NCI-H526 (cell line): ENCODE measurements at regions not wholly inside any gene's neighbourhood (a gene's known extent, or its start where the extent isn't known, plus 50 kb on each side); places are given as distances from the start of the nearest gene placed in this dataset.

ENCODE experiments used
- DNase-seq, 2 experiments: peaks; one replicate each; lab custom pipeline; 2025; lab: John Stamatoyannopoulos, UW

DNA sequence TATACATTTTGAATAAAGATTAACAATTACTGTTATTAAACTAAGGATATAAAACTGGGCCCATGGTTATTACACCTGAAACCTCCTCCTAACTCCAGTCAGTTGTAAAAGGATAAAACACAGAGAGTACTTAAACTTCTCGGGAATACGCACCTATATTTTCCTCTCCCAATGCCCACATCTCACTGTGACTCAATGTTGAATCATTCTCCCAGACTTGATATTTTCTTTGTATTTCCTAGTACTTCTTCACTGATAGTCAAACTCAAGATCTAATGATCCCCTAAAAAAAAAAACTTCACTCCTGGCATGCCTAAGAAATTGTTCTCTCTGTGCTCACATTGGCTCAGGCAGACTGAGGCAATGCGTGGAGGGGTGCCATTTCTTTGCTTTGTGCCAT lies 212.5 kb upstream of the DKK2 start:
- no peak for DNase-seq

DNA sequence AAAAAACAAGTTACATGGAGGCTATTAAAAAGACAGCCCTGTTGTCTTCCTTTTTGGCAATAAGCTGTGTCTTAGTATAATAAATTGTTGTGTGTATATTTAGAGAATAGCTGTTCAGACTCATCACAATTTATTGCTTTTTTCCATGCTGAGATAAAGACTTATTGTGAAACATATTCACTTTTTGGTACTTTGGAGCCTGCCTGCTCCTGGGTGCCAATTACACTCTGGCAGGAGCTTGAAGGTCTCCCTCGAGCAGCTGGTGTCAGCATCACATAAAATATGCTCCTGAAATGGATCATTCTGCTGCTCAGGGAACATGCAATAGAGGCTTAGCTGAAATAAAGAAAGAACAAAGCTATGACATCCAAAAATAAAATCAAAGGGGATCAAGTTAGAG lies 211.6 kb upstream of the DKK2 start:
- DNase-seq: no peak

DNA sequence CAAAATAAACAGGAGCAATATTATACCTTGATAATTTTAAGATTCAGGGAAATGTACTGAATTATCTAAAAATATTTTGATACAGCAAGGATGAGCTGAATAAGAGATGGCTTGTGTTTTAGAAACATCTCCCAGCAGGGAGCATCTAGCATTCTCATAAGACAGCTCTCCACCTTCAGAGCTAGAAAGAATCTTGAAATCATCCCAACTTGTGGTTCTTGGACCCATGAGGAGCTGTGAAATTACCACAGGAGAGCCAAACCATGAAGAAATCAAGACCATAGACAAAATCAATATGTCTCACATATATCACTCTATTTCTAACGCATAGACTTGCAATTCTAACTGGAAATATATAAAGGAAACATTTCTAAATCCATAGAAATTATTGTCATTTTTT lies 210.6 kb upstream of the DKK2 start:
- no peak for DNase-seq

DNA sequence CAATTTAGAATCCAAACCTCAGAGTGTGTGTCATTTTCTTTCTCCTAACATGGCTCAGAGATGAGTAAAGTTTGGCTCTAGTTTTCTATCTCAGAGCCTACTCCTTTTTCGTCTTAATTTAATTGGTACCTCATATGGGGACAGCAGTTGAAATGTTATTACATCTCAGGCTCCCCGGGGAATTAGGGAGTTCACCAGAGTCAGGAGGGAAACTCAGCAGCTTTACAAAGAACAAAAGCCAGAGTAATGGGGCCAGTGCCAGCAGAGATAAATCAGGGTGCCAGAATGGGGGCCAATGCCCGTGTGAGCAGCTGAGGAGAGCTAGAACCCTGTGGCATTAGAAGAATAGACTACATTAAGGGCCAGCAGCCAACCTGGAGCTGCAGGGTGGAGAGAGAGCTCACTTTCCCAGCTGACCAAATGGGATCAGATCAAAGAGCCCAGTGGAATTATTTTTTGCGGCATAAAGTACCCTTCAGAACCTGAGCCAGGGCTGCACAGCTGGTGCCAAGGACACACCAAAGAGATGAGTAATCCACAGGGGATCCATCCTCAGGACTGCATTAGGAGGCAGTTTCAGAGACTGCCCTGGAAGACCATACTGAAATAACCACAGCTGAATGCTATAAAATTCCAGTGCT lies 207.1 kb upstream of the DKK2 start:
- no peak for DNase-seq

DNA sequence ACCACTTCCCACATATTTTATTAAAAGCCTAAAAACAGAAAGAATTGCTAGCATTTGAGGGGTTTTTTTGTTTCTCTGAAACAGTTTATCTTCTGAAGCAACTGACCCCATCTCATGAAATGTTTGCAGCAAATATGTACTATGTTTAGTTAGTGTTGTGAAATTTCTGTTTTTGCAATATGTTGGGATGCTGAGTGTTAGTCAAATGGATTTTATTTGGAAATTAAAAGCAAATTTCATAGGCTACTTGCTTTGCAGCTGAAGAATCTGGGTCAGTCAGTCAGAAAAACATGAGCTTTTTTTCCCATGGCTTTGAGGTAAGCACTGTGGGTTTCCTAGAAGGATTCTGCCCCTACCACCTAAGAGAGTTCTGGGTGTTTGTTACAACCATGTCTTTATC lies 184.9 kb upstream of the DKK2 start:
- DNase-seq: no peak

DNA sequence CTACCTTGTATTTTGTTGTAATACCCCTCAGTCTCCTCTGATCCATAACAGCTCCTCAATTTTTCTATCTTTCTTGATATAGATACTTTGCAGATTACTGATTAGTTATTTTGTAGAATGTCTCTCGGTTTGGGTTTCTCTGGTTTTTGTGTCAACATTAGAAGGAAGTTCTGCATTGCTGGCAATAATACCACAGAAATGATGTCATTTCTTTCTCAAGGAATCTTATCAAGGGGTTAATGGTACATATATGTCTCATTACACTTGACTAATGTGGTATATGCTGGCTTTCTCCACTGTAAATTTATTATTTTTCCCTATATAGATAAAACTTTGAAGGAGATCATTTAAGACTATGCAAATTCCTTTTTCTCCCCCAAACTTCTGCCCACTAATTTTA lies 183.6 kb upstream of the DKK2 start:
- no peak for DNase-seq

DNA sequence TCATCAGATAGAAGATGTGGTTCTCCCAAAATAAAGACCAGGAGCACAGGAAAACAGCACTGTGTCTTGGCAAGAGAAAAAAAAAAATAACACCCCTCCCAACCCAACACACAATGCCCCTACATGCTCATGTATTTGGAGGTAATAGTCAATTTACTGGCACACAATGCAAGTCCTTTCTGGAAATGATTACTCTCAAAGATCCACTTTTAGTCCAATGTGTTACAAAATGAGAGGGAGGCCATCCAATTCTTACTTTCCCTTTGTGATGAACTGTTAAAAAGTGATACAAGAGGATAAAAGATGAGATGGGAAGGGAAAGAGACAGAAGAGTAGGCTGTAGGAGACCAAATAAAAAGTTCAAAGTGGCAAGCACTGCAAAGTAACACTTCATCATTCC lies 180.3 kb upstream of the DKK2 start:
- DNase-seq: no peak

DNA sequence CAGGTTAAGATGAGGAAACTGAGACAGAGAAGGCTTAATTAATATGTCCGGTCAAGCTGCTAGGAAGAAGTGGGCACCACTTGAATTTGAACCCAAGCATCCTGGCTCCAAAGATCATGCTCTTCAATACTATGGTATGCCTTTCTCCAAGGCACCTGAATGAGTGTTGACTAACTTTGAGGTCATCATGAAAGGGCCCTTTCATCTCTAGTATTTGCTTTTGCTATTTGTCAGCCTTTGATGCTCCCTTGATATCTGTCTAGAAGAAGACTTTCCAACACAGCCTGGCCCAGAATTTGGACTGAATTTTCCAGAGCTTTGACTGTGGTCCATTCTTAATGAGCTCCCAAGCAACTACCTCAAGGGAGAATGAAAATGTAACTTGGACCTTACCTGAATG lies 179.1 kb upstream of the DKK2 start:
- DNase-seq: no peak

DNA sequence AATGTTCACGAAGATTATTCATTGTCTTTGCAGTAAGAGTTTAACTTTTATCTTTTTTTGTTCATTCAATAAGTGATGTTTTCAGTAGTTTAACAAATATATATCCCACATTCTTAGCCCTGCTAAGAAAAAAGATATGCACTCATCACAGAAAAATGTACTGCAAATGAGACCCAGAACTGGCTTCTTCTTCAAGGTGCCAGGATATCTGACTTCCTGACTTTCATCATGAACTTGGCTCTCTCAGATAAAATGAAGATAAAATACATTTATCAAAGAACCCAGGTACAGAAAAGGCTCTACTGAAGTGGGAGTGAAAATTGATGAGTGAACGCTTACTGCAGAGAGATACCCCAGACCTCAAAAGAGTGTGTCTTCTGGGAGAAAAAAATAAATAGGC lies 177.8 kb upstream of the DKK2 start:
- no peak for DNase-seq

DNA sequence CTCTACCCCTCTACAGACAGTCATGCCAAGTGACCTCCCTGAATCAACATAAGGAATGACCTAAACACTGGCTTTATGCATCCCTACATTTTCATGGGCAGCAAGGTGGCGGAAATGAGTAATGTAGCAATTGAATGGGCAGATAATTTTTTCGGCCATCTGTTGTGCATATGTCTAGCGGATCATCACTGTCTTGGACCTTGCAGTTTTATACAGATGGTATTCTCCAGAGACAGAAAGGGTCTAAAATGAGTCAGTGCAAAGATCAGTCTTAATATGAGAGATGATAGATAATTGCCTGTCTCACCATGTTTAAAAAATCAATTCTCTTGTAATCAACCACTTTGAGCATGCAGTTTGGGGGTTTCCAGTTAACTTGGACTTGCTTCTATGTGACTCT lies 177.3 kb upstream of the DKK2 start:
- no peak for DNase-seq

DNA sequence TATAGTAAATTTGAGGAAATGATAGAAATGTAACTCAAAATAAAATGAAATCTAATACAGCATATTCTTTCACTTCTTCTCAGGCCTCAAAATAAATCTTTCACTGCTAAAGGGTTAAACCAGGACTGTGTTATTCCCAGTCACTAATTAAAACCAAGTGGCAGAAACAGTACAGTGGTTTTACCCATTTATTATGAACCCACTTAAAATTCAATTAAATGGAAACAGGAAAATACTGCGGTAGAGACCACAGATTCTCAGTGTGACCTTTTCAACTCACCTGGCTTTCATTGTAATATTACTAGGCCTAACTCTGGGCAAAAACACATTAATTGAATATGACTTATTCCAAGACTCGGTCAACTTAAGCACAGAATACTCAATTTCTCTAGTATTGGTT lies 176.5 kb upstream of the DKK2 start:
- DNase-seq: no peak

DNA sequence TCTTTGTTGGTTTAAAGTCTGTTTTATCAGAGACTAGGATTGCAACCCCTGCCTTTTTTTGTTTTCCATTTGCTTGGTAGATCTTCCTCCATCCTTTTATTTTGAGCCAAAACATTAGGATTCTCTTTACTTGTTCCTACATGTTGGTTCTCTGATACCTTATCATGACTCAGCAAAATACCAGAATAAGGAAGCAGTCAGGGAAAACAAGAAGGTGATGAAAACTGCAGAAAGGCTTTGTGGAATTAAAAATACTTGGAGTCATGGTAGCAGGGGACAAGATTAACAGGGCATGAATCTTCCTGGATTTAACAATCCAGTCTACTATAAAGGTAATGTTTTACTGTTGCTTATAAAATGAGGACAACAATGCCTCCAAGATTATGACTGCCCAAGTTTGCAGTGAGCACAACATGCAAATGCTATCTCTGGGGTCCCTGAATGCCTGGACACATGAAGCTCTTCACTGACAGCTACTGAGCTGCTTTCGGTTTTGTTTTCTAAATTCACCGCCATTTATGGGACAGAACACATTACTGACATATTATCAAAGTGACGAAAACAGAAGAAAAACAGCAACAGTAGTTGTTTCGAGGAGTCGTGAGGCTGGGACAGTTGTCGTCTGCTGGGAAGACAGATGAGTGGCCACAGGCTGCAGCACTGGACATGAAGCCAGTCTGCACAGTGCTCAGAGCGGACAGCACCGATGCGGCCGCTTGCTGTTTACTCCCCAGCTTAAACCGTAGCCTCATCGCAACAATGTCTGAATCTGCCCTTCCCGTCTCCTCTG lies 174.5 kb upstream of the DKK2 start:
- peak in 1 of 2 experiments; percentile 16 for DNase-seq

DNA sequence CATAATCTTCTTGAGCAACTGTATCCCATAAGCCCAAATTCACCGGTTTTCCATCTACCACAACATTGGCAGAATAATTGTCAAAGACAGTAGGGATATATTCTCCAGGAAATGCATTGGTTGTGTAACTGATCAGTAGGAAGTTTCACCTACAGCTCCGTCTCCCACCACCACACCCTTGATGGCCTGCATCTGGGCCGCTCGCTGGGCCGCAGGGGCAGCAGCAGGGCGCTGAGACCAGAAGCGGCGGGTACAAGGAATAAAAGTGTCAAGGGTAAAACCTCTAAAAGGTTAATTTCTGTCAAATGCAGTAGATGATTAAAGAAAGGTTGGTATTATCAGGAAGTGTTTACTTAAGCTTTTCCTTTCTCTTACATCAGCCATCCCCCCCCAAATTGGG lies 167.6 kb upstream of the DKK2 start:
- no peak for DNase-seq

DNA sequence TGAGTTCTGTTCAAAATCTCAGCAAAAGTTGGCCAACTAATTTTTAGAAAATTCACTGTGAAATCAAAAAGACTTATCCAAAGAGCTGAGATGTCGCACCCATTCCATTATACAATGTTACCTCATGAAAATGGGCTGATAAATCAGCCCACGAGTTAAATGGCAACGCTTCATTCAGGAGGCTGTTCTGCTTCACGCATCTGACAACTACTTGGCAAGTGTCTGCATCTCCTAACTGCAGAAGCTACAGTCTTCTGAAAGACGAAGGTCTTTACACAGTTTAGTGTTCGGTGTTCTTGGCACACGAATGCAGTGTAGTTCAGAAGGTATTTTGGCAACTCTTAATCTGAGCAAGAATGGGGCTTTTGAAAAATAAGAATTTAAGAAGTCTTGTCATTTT lies 166.6 kb upstream of the DKK2 start:
- DNase-seq: no peak

DNA sequence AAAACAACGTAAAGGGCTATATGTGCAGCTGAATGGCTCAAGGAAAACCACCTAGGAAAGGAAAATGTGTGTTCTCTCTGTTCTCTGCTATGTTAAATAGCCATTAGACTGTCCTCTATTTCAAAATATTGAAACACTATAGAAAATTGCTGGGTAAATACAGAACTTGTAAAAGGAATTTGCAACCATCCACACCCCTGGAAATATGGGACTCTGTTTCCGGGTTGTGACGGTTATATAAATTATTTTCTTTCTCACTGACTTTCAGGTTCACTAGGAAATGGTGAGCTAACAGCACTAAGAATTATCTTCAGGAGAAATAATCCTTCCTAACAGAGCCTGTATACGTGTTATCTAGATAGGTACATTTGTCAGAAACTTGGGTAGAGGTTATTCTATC lies 161.0 kb upstream of the DKK2 start:
- DNase-seq: no peak

DNA sequence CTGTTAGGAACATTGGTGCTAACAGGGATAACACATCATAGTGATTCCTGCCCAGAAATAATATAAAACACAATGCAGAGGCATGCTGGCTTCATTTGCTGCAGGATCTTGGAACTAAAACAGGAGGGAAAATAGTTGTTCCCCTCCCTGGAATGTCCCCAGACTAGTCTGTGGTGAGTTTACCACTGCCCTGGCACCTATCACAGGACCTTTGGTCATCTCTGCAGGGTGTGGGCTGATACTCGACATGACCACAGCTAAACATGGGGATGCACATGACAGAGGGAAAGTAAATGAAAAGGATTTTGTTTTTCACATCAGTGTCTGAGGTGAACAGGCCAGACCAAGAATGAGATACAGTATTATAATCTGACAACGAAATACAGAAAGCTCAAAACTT lies 160.2 kb upstream of the DKK2 start:
- DNase-seq: no peak

DNA sequence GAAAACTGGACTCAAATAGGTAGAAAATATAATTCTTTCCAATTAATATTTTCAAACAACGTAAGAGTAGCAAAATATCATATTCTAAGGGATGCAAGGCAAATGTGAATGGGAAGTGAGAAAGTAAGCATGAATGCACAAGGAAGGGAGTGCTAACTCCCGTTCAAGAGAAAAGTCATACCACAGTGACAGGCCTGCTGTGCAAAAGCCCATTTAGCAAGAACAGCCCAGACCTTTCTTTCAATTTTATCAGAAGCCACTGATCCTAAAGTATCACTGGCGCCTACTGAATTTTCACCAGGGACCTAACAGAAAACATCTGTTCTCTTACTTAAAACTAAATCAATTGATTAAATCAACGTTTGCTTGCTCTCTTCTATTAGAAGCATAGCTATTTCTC lies 157.9 kb upstream of the DKK2 start:
- DNase-seq: no peak

DNA sequence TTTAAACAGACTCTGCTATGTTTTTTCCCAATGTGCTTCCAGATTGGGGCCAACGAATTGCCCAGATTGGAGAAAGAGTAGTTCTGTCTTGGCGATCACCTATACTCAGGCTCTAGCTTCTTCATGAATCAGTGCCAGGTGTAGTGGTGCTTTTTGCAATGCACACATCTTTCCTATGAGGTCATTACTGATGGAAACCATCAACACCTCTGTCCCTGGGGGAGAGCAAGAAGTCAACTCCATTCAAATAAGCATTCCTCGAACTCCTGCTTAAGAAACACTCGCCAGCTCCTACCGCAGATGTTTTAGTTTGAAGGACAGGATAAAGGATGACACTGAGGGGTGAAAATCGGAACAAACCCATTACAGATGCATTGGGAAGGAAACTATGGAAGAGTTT lies 156.5 kb upstream of the DKK2 start:
- DNase-seq: no peak

DNA sequence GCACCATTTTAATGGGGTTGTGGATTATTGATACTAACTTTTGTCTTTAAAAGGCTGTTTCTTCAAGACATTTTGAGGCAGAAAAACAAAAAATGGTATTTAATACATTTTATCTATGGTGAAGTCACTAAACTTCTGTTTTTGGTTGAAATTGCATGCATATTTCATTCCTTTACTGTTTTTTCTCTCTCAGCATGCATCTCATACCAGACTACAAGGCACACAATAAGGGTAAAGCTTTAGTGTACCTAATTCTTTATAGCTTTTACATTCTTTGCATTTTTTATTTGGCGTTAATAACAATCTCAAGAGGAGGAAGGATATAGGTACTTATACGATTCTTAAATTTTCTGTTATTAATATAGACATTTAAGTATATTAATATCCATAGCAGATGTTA lies 151.0 kb upstream of the DKK2 start:
- DNase-seq: no peak

DNA sequence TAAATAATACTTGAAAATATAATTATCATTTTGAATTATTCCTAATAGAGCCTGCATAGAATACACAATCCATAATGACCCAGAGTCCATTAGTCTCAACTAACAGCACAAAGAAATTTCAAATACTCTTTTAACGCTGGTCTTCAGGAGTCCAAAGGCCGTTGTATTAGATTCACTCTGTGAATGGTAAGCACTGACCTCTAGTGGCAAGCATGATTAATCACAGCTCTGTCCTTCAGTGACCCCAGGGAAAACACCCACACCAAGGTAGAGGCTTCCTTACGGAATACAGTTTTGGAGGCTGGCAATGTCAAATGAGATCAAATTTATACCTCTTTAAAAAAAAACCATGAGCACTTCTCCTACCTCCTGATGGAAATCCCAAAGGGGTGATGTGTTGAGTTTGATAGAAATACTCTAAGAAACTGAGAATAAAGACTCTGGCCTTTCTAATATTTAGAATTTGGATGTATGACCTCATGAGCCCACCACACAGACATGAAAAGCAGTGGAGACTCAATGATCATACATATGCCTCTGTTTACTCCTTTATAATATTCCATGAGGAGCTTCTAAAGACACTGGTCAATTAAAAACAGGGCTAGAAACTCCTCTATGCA lies 147.2 kb upstream of the DKK2 start:
- peak; percentile 32 to 72 for DNase-seq

DNA sequence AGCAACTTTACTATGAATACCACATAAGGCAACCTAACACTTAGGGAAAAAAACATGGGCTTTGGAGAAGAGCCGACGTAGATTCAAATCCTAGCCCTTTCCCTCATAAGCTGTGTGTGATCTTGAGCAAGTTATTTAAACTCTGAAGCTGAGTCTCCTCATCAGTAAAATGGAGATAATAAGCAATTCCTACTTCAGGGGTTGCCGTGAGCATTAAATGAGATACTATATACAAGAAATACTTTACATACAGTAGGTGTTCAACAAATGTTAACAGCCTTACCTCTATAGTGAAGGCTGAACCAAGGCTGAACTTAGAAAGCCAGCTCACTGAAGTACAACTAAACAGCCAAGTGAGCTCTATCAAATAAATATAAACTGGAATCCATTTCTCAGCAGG lies 146.2 kb upstream of the DKK2 start:
- no peak for DNase-seq

DNA sequence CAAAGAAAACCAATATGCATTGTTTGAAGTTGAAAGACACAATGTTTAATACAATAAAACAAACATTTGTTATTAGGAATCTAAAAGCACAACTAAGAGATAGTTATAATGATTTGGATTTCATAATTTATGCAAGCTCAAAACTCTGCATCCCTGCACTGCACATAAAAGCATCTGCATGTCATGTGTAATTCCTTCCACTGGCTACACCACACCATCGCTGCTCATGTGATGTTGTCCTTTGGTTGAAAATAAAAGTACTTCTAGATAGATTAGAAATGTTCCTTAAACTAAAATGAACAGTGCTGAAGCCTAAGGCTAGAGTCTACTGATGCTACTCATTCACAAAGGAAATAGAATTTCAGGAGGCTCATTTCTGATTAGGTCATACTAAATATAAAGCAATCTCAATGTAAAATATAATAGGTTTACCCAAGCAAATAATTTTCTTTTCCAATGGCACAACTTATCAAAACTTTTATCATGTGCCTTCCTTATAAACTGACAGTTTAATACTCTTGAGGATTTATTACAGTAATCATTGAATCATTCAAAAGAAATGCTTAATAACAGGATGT lies 130.8 kb upstream of the DKK2 start:
- no peak for DNase-seq

DNA sequence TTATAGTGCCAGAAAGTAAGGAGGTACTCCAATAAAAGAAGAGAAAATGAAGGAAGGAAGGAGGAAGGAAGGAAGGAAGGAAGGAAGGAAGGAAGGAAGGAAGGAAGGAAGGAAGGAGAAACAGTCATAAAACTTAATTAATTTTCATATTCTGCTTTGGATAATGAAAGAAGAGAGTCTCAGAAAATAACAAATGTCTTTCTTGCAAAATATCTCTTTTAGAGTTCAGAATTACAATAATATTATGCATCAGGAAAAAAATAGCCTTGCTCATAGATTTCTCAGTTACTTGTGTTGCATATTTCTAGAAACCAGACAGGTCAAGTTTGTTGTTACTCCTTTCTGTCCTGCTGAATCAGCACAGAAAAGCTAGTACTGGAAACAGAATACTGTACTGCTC lies 130.1 kb upstream of the DKK2 start:
- DNase-seq: no peak
